Gastrocnemius medialis (tissue), 4 donors: ENCODE measurements at regions not wholly inside any gene's neighbourhood (a gene's known extent, or its start where the extent isn't known, plus 50 kb on each side); places are given as distances from the start of the nearest gene placed in this dataset.

Experiments
- ATAC-seq, 2 donors: fragments of 150-250 bp; one replicate each; pipeline ENCODE4 v1.9.1; 2016
- DNase-seq, 2 donors: peaks; one replicate each; pipeline ENCODE4 v3.0.0-alpha.2; 2019
- H3K27ac ChIP-seq, 4 donors: fragments of 200-600 bp; sonication (generic); 1 replicate in 1 of 4; 2 replicates in 3 of 4; pipeline ENCODE4 v1.5.1; 2016 to 2018; ENCODE audit warnings: mild to moderate bottlenecking in 2 of 4, moderate library complexity in 1 of 4
- H3K27me3 ChIP-seq, 3 donors: fragments of 200-600 bp; sonication (generic) in 2 of 3; 1 replicate in 1 of 3; 2 replicates in 2 of 3; pipeline versions ENCODE4 v1.5.1 to v1.6.0; 2016 to 2019; ENCODE audit warnings: mild to moderate bottlenecking in 1 of 3, moderate library complexity in 1 of 3
- H3K36me3 ChIP-seq, 2 donors: fragments of 200-600 bp; sonication (generic) in 1 of 2; one replicate each; pipeline ENCODE4 v1.5.1; 2017 to 2018
- H3K4me1 ChIP-seq, 2 donors: fragments of 200-600 bp; sonication (generic) in 1 of 2; one replicate each; pipeline ENCODE4 v1.5.1; 2016 to 2017; ENCODE audit warnings: mild to moderate bottlenecking in 2 of 2
- H3K4me3 ChIP-seq, 4 donors: fragments of 200-600 bp; sonication (generic) in 3 of 4; 1 replicate in 1 of 4; 2 replicates in 3 of 4; pipeline ENCODE4 v1.5.1; 2016 to 2019; ENCODE audit warnings: mild to moderate bottlenecking in 2 of 4
- H3K9me3 ChIP-seq, 3 donors: fragments of 200-600 bp; sonication (generic) in 2 of 3; 1 replicate in 1 of 3; 2 replicates in 2 of 3; pipeline ENCODE4 v1.5.1; 2016 to 2019
- CTCF ChIP-seq, 5 experiments: fragments of 450-650 bp in 3 of 5; fragments of 200-600 bp in 2 of 5; sonication (generic) in 2 of 5; IDR thresholded peaks in 4 of 5; conservative IDR thresholded peaks in 1 of 5; 1 replicate in 4 of 5; 2 replicates in 1 of 5; pipeline ENCODE4 v1.5.1; 2016 to 2019; ENCODE audit warnings: antibody characterized with exemption in 5 of 5, mild to moderate bottlenecking in 3 of 5, moderate library complexity in 3 of 5
- POLR2A ChIP-seq, 2 donors: fragments of 450-650 bp; IDR thresholded peaks; one replicate each; pipeline ENCODE4 v1.6.1; 2017; ENCODE audit warnings: antibody characterized with exemption in 2 of 2, mild to moderate bottlenecking in 2 of 2, moderate library complexity in 2 of 2
- in situ Hi-C, 4 donors: fragments of 200-750 bp; cut with MboI; loops; one replicate each; pipeline versions ENCODE4 v1.15.0 to v1.8.0; 2017; ENCODE audit warnings: low sequenced_read_pairs in 4 of 4
- intact Hi-C: fragments of 100-400 bp; cut with DNase I; formaldehyde crosslinking; loops from one replicate; pipeline ENCODE4 v1.15.1; 2023; ENCODE audit warnings: low total_unique reads

- no peak for DNase-seq
- TF ChIP-seq POLR2A (IDR thresholded peaks at IDR 0.05) (no peak), CTCF (IDR thresholded peaks at IDR 0.05 in 4 of 5, conservative IDR thresholded peaks at IDR 0.05 in 1 of 5) (no peak)
- intact Hi-C loops, result no loop called here
- no peak overlapping the region for H3K4me3 ChIP-seq
- no peaks in the 10 kb centered on the region for H3K9me3 ChIP-seq
- in situ Hi-C loops, result no loop called here
- H3K36me3 ChIP-seq, result no peaks in the 10 kb centered on the region
- H3K27me3 ChIP-seq, result no peaks in the 10 kb centered on the region
- no peak overlapping the region for H3K27ac ChIP-seq
- H3K4me1 ChIP-seq, result no peaks in the 10 kb centered on the region
- ATAC-seq, result no peak
These were observed 275.6 kb upstream of the C16orf82 start for GRCh38 chr16:26791169-26791568.

- in situ Hi-C loops, result no loop called here
- no peak for DNase-seq
- no peak for ATAC-seq
- no peak for TF ChIP-seq CTCF (IDR thresholded peaks at IDR 0.05 in 4 of 5, conservative IDR thresholded peaks at IDR 0.05 in 1 of 5)
- TF ChIP-seq POLR2A (IDR thresholded peaks at IDR 0.05), result no peak
- no peaks in the 10 kb centered on the region for H3K9me3 ChIP-seq
- no peaks in the 10 kb centered on the region for H3K4me1 ChIP-seq
- intact Hi-C loops, result no loop called here
- no peaks in the 10 kb centered on the region for H3K36me3 ChIP-seq
- H3K4me3 ChIP-seq, result no peak overlapping the region
- H3K27me3 ChIP-seq, result no peaks in the 10 kb centered on the region
- H3K27ac ChIP-seq, result no peak overlapping the region
These were observed 271.5 kb upstream of the C16orf82 start for GRCh38 chr16:26795184-26795583.

GRCh38 chr16:26801628-26802027 is 265.1 kb upstream of the C16orf82 start:
- Histone ChIP-seq H3K36me3 (no peaks in the 10 kb centered on the region), H3K27ac (no peak overlapping the region), H3K4me1 (no peaks in the 10 kb centered on the region), H3K27me3 (no peaks in the 10 kb centered on the region), H3K4me3 (no peak overlapping the region), H3K9me3 (no peaks in the 10 kb centered on the region)
- ATAC-seq (no peak), DNase-seq (no peak)
- intact Hi-C loops (no loop called here), in situ Hi-C loops (no loop called here)
- no peak for TF ChIP-seq POLR2A (IDR thresholded peaks at IDR 0.05)
- no peak for TF ChIP-seq CTCF (IDR thresholded peaks at IDR 0.05 in 4 of 5, conservative IDR thresholded peaks at IDR 0.05 in 1 of 5)

GRCh38 chr16:26802440-26802839 is 264.3 kb upstream of the C16orf82 start:
- in situ Hi-C loops, result no loop called here
- no peak overlapping the region for H3K4me3 ChIP-seq
- no peaks in the 10 kb centered on the region for H3K36me3 ChIP-seq
- H3K4me1 ChIP-seq, result no peaks in the 10 kb centered on the region
- H3K27me3 ChIP-seq, result no peaks in the 10 kb centered on the region
- no peak for TF ChIP-seq POLR2A (IDR thresholded peaks at IDR 0.05)
- TF ChIP-seq CTCF (IDR thresholded peaks at IDR 0.05 in 4 of 5, conservative IDR thresholded peaks at IDR 0.05 in 1 of 5), result no peak
- intact Hi-C loops, result no loop called here
- ATAC-seq (no peak), DNase-seq (no peak)
- no peak overlapping the region for H3K27ac ChIP-seq
- H3K9me3 ChIP-seq, result no peaks in the 10 kb centered on the region

- DNase-seq (no peak), ATAC-seq (no peak)
- H3K27me3 ChIP-seq, result no peaks in the 10 kb centered on the region
- H3K9me3 ChIP-seq, result no peaks in the 10 kb centered on the region
- in situ Hi-C loops, result no loop called here
- H3K27ac ChIP-seq, result no peak overlapping the region
- H3K36me3 ChIP-seq, result no peaks in the 10 kb centered on the region
- H3K4me3 ChIP-seq, result no peak overlapping the region
- intact Hi-C loops, result no loop called here
- TF ChIP-seq POLR2A (IDR thresholded peaks at IDR 0.05), result no peak
- H3K4me1 ChIP-seq, result no peaks in the 10 kb centered on the region
These were observed 263.8 kb upstream of the C16orf82 start for GRCh38 chr16:26802965-26803364.
